ENCODE measurements at regions not wholly inside any gene's neighbourhood (a gene's known extent, or its start where the extent isn't known, plus 50 kb on each side); places are given as distances from the start of the nearest gene placed in this dataset.

DNA sequence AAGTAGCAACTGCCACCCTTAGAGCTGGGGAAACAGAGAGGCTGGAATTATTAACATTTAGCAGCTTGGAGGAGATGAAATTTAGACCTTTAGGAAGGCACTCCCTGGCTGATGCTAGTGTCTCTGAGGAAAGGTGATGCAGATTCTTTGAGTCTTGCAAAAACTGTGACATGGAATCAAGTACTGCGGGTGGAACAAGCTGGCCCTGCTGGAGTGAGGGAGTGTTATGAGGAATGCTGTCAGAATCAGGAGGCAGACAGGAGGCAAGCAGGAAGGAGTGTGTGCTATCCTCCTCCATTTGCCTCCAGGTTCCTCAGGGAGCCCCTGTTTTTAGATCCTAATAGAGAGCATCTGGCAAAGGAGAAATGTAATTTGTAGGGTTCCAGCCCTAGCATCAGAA, 391.7 kb upstream of the PITX2 start:
- no peak overlapping the region for H2AFZ ChIP-seq (replicated peaks; ENCODE audit: low read length, poor library complexity)
- TF ChIP-seq, protein P1, sequence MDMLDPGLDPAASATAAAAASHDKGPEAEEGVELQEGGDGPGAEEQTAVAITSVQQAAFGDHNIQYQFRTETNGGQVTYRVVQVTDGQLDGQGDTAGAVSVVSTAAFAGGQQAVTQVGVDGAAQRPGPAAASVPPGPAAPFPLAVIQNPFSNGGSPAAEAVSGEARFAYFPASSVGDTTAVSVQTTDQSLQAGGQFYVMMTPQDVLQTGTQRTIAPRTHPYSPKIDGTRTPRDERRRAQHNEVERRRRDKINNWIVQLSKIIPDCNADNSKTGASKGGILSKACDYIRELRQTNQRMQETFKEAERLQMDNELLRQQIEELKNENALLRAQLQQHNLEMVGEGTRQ (IDR thresholded peaks at IDR 0.05; ENCODE audit: low read depth, low read length) = no peak
- TF ChIP-seq MAZ (IDR thresholded peaks at IDR 0.05; ENCODE audit: borderline replicate concordance, low read depth, low read length) = no peak
- TF ChIP-seq CHD1 (IDR thresholded peaks at IDR 0.05; ENCODE audit: low read depth, low read length) = no peak
- TF ChIP-seq, protein P2, sequence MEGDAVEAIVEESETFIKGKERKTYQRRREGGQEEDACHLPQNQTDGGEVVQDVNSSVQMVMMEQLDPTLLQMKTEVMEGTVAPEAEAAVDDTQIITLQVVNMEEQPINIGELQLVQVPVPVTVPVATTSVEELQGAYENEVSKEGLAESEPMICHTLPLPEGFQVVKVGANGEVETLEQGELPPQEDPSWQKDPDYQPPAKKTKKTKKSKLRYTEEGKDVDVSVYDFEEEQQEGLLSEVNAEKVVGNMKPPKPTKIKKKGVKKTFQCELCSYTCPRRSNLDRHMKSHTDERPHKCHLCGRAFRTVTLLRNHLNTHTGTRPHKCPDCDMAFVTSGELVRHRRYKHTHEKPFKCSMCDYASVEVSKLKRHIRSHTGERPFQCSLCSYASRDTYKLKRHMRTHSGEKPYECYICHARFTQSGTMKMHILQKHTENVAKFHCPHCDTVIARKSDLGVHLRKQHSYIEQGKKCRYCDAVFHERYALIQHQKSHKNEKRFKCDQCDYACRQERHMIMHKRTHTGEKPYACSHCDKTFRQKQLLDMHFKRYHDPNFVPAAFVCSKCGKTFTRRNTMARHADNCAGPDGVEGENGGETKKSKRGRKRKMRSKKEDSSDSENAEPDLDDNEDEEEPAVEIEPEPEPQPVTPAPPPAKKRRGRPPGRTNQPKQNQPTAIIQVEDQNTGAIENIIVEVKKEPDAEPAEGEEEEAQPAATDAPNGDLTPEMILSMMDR (conservative IDR thresholded peaks at IDR 0.05; ENCODE audit: low read depth, low read length) = no peak
- no peak for TF ChIP-seq SMC3 (IDR thresholded peaks at IDR 0.05; ENCODE audit: low read depth, low read length)
- TF ChIP-seq MAFK (IDR thresholded peaks at IDR 0.05; ENCODE audit: low read depth, low read length) = no peak
- TF ChIP-seq, protein P3, sequence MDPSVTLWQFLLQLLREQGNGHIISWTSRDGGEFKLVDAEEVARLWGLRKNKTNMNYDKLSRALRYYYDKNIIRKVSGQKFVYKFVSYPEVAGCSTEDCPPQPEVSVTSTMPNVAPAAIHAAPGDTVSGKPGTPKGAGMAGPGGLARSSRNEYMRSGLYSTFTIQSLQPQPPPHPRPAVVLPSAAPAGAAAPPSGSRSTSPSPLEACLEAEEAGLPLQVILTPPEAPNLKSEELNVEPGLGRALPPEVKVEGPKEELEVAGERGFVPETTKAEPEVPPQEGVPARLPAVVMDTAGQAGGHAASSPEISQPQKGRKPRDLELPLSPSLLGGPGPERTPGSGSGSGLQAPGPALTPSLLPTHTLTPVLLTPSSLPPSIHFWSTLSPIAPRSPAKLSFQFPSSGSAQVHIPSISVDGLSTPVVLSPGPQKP (IDR thresholded peaks at IDR 0.05; ENCODE audit: borderline replicate concordance, low read depth, low read length) = no peak
- no peak for TF ChIP-seq CEBPB (IDR thresholded peaks at IDR 0.05; ENCODE audit: low read depth, low read length)
- TF ChIP-seq POLR2A (IDR thresholded peaks at IDR 0.05; ENCODE audit: low read depth, low read length) = no peak
- TF ChIP-seq RAD21 (IDR thresholded peaks at IDR 0.05; ENCODE audit: low read length) = no peak
- no peak for TF ChIP-seq NFE2L2 (IDR thresholded peaks at IDR 0.05; ENCODE audit: low read depth, low read length)
- no peak for TF ChIP-seq BHLHE40 (IDR thresholded peaks at IDR 0.05; ENCODE audit: low read depth, low read length)
- intact Hi-C loops (cut with micrococcal nuclease) = no loop called here
- H3K4me3 ChIP-seq (ENCODE audit: insufficient read depth, low read depth, low read length) = no peak overlapping the region
- no peak overlapping the region for H2AK9ac ChIP-seq (replicated peaks; ENCODE audit: low read depth, low read length, poor library complexity)
- no peak overlapping the region for H2BK120ac ChIP-seq (ENCODE audit: low read depth, low read length)
- H2BK15ac ChIP-seq (ENCODE audit: low read depth, low read length) = no peak overlapping the region
- H3K36me3 ChIP-seq (ENCODE audit: control insufficient read depth, insufficient read depth, low read length) = no peaks in the 10 kb centered on the region
- dilution Hi-C loops (cut with HindIII; ENCODE audit: low sequenced_read_pairs, unreplicated experiment) = no loop called here
- H3K56ac ChIP-seq (ENCODE audit: extremely low read depth, insufficient read depth, low read length) = no peak overlapping the region
- H3K27ac ChIP-seq (ENCODE audit: insufficient read depth, low read length) = no peak overlapping the region
- ATAC-seq (ENCODE audit: low read depth) = no peak
- ChIA-PET POLR2A (ENCODE audit: unreplicated experiment) (no interaction called here), CTCF (no interaction called here)
- no peaks in the 10 kb centered on the region for H4K20me1 ChIP-seq (ENCODE audit: insufficient read depth, low read length)
- no peak overlapping the region for H4K91ac ChIP-seq (ENCODE audit: insufficient read depth, low read depth, low read length)
- H3K14ac ChIP-seq (replicated peaks; ENCODE audit: low read depth, low read length) = no peak overlapping the region
- DNase-seq = no peak
- no peak overlapping the region for H3K9ac ChIP-seq (ENCODE audit: low read depth, low read length)
- in situ Hi-C loops (cut with MboI; ENCODE audit: low sequenced_read_pairs) = no loop called here
- H3K4me1 ChIP-seq (ENCODE audit: control insufficient read depth, insufficient read depth, low read length) = no peaks in the 10 kb centered on the region
- no peak overlapping the region for H2BK5ac ChIP-seq (ENCODE audit: low read depth, low read length, poor library complexity, severe bottlenecking)
- no peaks in the 10 kb centered on the region for H3K79me1 ChIP-seq (ENCODE audit: low read depth in 1 of 2, low read length in 2 of 2)
- no peak overlapping the region for H3K4ac ChIP-seq (ENCODE audit: low read depth, low read length)
- no peak overlapping the region for H2BK20ac ChIP-seq (ENCODE audit: low read depth, low read length)
- H4K8ac ChIP-seq (ENCODE audit: low read depth in 2 of 2, low read length in 2 of 2) = no peak overlapping the region
- H3K9me3 ChIP-seq (ENCODE audit: control insufficient read depth, insufficient read depth, low read length) = no peaks in the 10 kb centered on the region; the same call in 1 of the 2 replicates
- no peaks in the 10 kb centered on the region; the same call in 1 of the 2 replicates for H3K27me3 ChIP-seq (ENCODE audit: control insufficient read depth, insufficient read depth, low read length)
- no TSS peak for BruUV-seq (replicated peaks)
- H3K9me1 ChIP-seq (ENCODE audit: insufficient read depth, low read length) = no peaks in the 10 kb centered on the region
- WGBS, 2 experiments (ENCODE audit: extremely low coverage in 2 of 2, insufficient read length in 1 of 2) = 63% methylated on average over 1 of the region's 1 CpG; no CpG with 5 or more reads in 1 of the 2 experiments
- no peak overlapping the region for H3K23ac ChIP-seq (ENCODE audit: low read depth, low read length)
- no peak overlapping the region for H4K5ac ChIP-seq (ENCODE audit: low read depth, low read length)
- H3K4me2 ChIP-seq (ENCODE audit: low read depth, low read length) = no peak overlapping the region
- H2AK5ac ChIP-seq (ENCODE audit: low read depth, low read length) = no peak overlapping the region
- no peak overlapping the region for H3K18ac ChIP-seq (ENCODE audit: low read depth, low read length)

Measured in IMR-90 (cell line).